ENCODE measurements at regions not wholly inside any gene's neighbourhood (a gene's known extent, or its start where the extent isn't known, plus 50 kb on each side); places are given as distances from the start of the nearest gene placed in this dataset.

DNA sequence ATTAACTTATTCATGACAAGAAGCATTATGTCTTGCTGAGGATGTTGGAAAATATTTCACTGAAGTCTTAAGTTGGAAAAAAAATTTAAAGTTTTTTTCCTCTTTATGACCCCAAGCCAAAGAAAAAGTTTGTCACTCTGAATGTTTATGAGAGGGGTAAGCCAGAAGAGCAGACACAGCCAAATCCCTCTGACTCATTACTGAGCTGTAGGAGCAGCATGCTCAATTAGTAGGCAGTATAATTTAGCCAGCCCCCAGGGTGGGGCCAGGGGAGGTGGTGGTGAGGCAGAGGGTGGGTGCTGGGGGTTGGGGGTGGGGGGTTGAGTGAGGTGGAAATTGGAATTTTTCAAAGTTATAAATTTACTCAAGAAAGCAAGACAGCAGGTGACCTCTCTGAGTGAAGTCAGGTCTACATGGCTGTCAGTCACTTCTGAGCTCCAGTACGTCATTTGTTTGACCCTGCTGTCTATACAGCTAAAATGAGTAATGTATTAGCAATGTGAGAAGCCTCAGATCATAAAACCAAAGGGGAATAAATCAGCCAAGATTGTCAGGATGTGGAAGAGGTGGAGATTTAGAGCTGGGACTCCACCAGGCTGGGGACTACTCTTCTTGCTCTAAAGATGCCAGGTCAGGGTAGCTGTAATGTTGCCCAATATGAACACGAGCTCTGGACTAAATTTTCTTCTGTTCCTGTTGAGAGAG is 98.8 kb upstream of the NDP start:
- no peaks in the 10 kb centered on the region for H3K27me3 ChIP-seq (ENCODE audit: insufficient read depth, low read length, poor library complexity)
- H3K36me3 ChIP-seq (ENCODE audit: insufficient read depth, low read length): no peaks in the 10 kb centered on the region
- H3K4me3 ChIP-seq (ENCODE audit: low read depth in 1 of 2, low read length in 2 of 2): no peak overlapping the region
- ATAC-seq (ENCODE audit: insufficient read depth, low read depth) (no peak), DNase-seq (no peak)
- no peaks in the 10 kb centered on the region for H4K20me1 ChIP-seq (ENCODE audit: insufficient read depth, low read length)
- no peaks in the 10 kb centered on the region for H3K79me2 ChIP-seq (ENCODE audit: insufficient read depth, low read length)
- no peak overlapping the region for H3K27ac ChIP-seq (ENCODE audit: low read length)
- no peak overlapping the region for H3K4me2 ChIP-seq (ENCODE audit: insufficient read depth, low read length)
- no peak overlapping the region for H3K9ac ChIP-seq (ENCODE audit: low read depth, low read length)
- H3K4me1 ChIP-seq (ENCODE audit: insufficient read depth, low read length): no peaks in the 10 kb centered on the region
- H2AFZ ChIP-seq (ENCODE audit: low read depth, low read length): no peak overlapping the region
- no peaks in the 10 kb centered on the region for H3K9me3 ChIP-seq (ENCODE audit: insufficient read depth, low read length, severe bottlenecking)
- TF ChIP-seq, protein P1, sequence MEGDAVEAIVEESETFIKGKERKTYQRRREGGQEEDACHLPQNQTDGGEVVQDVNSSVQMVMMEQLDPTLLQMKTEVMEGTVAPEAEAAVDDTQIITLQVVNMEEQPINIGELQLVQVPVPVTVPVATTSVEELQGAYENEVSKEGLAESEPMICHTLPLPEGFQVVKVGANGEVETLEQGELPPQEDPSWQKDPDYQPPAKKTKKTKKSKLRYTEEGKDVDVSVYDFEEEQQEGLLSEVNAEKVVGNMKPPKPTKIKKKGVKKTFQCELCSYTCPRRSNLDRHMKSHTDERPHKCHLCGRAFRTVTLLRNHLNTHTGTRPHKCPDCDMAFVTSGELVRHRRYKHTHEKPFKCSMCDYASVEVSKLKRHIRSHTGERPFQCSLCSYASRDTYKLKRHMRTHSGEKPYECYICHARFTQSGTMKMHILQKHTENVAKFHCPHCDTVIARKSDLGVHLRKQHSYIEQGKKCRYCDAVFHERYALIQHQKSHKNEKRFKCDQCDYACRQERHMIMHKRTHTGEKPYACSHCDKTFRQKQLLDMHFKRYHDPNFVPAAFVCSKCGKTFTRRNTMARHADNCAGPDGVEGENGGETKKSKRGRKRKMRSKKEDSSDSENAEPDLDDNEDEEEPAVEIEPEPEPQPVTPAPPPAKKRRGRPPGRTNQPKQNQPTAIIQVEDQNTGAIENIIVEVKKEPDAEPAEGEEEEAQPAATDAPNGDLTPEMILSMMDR (IDR thresholded peaks at IDR 0.05; ENCODE audit: borderline replicate concordance, extremely low read depth, low read length, poor library complexity, severe bottlenecking): no peak
- no peak for TF ChIP-seq EZH2 (IDR thresholded peaks at IDR 0.05; ENCODE audit: borderline replicate concordance, low read depth, low read length, severe bottlenecking)

DNA sequence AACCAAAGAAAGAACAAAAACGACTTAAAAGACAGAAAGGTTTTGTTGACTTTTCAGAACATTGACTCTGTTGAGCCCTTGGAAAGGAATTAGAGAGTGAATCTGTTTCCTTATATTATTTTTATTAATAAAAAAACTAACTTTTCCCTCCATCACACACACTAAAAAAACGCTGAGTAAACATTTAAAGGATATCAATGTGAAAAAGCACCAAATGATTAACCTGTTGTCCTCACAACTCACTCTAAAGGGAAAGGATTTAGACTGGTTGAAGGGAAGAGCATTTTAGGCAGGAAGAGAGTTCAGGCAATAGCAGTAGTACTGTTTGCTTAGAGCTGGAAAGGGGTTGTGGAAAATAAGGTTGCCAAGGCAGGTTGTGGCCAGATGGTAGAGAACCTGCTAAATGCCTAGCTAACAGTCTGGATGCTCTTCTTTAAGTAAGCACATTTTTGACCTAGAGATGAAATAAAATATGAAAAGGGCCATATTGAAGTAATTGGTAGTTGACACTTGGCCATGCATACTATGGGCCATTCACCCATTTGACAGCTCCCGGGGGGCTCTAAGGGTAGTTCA is 98.0 kb upstream of the NDP start:
- H2AFZ ChIP-seq (ENCODE audit: low read depth, low read length): no peak overlapping the region
- TF ChIP-seq EZH2 (IDR thresholded peaks at IDR 0.05; ENCODE audit: borderline replicate concordance, low read depth, low read length, severe bottlenecking): no peak
- TF ChIP-seq, protein P1 (IDR thresholded peaks at IDR 0.05; ENCODE audit: borderline replicate concordance, extremely low read depth, low read length, poor library complexity, severe bottlenecking): no peak
- no peak overlapping the region for H3K9ac ChIP-seq (ENCODE audit: low read depth, low read length)
- H3K79me2 ChIP-seq (ENCODE audit: insufficient read depth, low read length): no peaks in the 10 kb centered on the region
- no peaks in the 10 kb centered on the region for H3K36me3 ChIP-seq (ENCODE audit: insufficient read depth, low read length)
- H3K27me3 ChIP-seq (ENCODE audit: insufficient read depth, low read length, poor library complexity): no peaks in the 10 kb centered on the region
- no peak overlapping the region for H3K27ac ChIP-seq (ENCODE audit: low read length)
- DNase-seq: no peak
- no peaks in the 10 kb centered on the region for H3K4me1 ChIP-seq (ENCODE audit: insufficient read depth, low read length)
- H4K20me1 ChIP-seq (ENCODE audit: insufficient read depth, low read length): no peaks in the 10 kb centered on the region
- no peak overlapping the region for H3K4me2 ChIP-seq (ENCODE audit: insufficient read depth, low read length)
- ATAC-seq (ENCODE audit: insufficient read depth, low read depth): no peak
- no peaks in the 10 kb centered on the region for H3K9me3 ChIP-seq (ENCODE audit: insufficient read depth, low read length, severe bottlenecking)
- no peak overlapping the region for H3K4me3 ChIP-seq (ENCODE audit: low read depth in 1 of 2, low read length in 2 of 2)

DNA sequence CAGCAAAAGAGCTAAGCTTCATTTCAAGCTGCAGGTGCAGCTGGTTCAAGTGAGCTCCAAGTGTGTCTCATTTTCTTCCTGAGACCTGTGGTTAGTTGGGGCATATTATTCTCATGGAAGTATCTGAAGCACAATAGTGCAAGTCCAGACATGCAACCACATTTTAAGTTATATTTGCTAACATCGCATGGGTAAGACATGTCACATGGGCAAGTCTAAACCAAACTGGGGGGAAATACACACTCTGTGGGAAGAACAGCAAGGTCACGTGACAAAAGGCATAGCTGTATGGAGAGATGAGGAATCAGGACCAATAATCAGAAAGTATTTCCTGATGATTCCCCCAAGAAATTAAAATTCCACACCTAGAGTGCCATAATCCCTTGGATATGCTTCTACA is 94.9 kb upstream of the NDP start:
- Histone ChIP-seq H3K27ac (ENCODE audit: low read length) (no peak overlapping the region), H3K36me3 (ENCODE audit: insufficient read depth, low read length) (no peaks in the 10 kb centered on the region), H3K4me3 (ENCODE audit: low read depth in 1 of 2, low read length in 2 of 2) (no peak overlapping the region), H3K9me3 (ENCODE audit: insufficient read depth, low read length, severe bottlenecking) (no peaks in the 10 kb centered on the region), H4K20me1 (ENCODE audit: insufficient read depth, low read length) (no peaks in the 10 kb centered on the region), H3K4me2 (ENCODE audit: insufficient read depth, low read length) (no peak overlapping the region), H2AFZ (ENCODE audit: low read depth, low read length) (no peak overlapping the region), H3K9ac (ENCODE audit: low read depth, low read length) (no peak overlapping the region), H3K27me3 (ENCODE audit: insufficient read depth, low read length, poor library complexity) (no peaks in the 10 kb centered on the region), H3K4me1 (ENCODE audit: insufficient read depth, low read length) (no peaks in the 10 kb centered on the region), H3K79me2 (ENCODE audit: insufficient read depth, low read length) (no peaks in the 10 kb centered on the region)
- no peak for TF ChIP-seq EZH2 (IDR thresholded peaks at IDR 0.05; ENCODE audit: borderline replicate concordance, low read depth, low read length, severe bottlenecking)
- TF ChIP-seq, protein P1 (IDR thresholded peaks at IDR 0.05; ENCODE audit: borderline replicate concordance, extremely low read depth, low read length, poor library complexity, severe bottlenecking): no peak
- 0 out of 3 replicates have a peak, but pooled peaks have one; percentile 27 for ATAC-seq (ENCODE audit: insufficient read depth, low read depth)
- DNase-seq: no peak
